Activated T-cell treated with anti-CD3 and anti-CD28 coated beads, Interleukin-2, amount 50 U/mL, for 4 hours (primary cell): ENCODE measurements at regions not wholly inside any gene's neighbourhood (a gene's known extent, or its start where the extent isn't known, plus 50 kb on each side); places are given as distances from the start of the nearest gene placed in this dataset.

Experiments
- ATAC-seq, 2 donors: fragments of 200-7000 bp; cut with Tn5 transposase; one replicate each; pipeline ENCODE4 v1.10.0; 2021
- DNase-seq: peaks from one replicate; pipeline ENCODE4 v3.0.0-alpha.2; 2020
- H3K27me3 Mint-ChIP-seq: one replicate; pipeline ENCODE4 v1.8.0; 2021; ENCODE audit warnings: low read depth, mixed read lengths
- H3K36me3 Mint-ChIP-seq: one replicate; pipeline ENCODE4 v1.8.0; 2022; ENCODE audit warnings: mixed read lengths; ENCODE audit not compliant: insufficient read depth
- H3K4me1 Mint-ChIP-seq: one replicate; pipeline ENCODE4 v1.8.0; 2021; ENCODE audit warnings: low read depth, mixed read lengths
- H3K4me3 Mint-ChIP-seq: one replicate; pipeline ENCODE4 v1.8.0; 2021; ENCODE audit warnings: mild to moderate bottlenecking, moderate library complexity, mixed read lengths
- H3K9me3 Mint-ChIP-seq: one replicate; pipeline ENCODE4 v1.8.0; 2021; ENCODE audit warnings: mixed read lengths

- H3K4me1 Mint-ChIP-seq = no peaks in the 10 kb centered on the region
- H3K27me3 Mint-ChIP-seq = no peaks in the 10 kb centered on the region
- peaks cover 5% of the 10 kb centered on the region for H3K9me3 Mint-ChIP-seq
- no peak for ATAC-seq
- H3K4me3 Mint-ChIP-seq = no peak overlapping the region
- H3K36me3 Mint-ChIP-seq = no peaks in the 10 kb centered on the region
- no peak for DNase-seq
These were observed 702.0 kb downstream of the KCNJ2 start for GRCh38 chr17:70871180-70871818.

GRCh38 chr17:70872103-70872502 is 702.8 kb downstream of the KCNJ2 start:
- DNase-seq (no peak), ATAC-seq (no peak)
- H3K4me3 Mint-ChIP-seq = no peak overlapping the region
- H3K4me1 Mint-ChIP-seq = no peaks in the 10 kb centered on the region
- no peaks in the 10 kb centered on the region for H3K27me3 Mint-ChIP-seq
- H3K36me3 Mint-ChIP-seq = no peaks in the 10 kb centered on the region
- H3K9me3 Mint-ChIP-seq = peaks cover 5% of the 10 kb centered on the region

GRCh38 chr17:70875729-70876310 is 706.5 kb downstream of the KCNJ2 start:
- ATAC-seq (no peak), DNase-seq (no peak)
- H3K36me3 Mint-ChIP-seq = no peaks in the 10 kb centered on the region
- no peaks in the 10 kb centered on the region for H3K27me3 Mint-ChIP-seq
- peaks cover 8% of the 10 kb centered on the region for H3K9me3 Mint-ChIP-seq
- H3K4me1 Mint-ChIP-seq = no peaks in the 10 kb centered on the region
- no peak overlapping the region for H3K4me3 Mint-ChIP-seq

GRCh38 chr17:70878879-70879278 is 709.5 kb downstream of the KCNJ2 start:
- ATAC-seq = no peak
- Mint-ChIP-seq H3K4me1 (no peaks in the 10 kb centered on the region), H3K9me3 (peaks cover 7% of the 10 kb centered on the region), H3K4me3 (no peak overlapping the region), H3K27me3 (no peaks in the 10 kb centered on the region), H3K36me3 (no peaks in the 10 kb centered on the region)
- no peak for DNase-seq

GRCh38 chr17:70879401-70879800 is 710.1 kb downstream of the KCNJ2 start:
- no peak for DNase-seq
- Mint-ChIP-seq H3K4me1 (no peaks in the 10 kb centered on the region), H3K9me3 (peaks cover 7% of the 10 kb centered on the region), H3K36me3 (no peaks in the 10 kb centered on the region), H3K4me3 (no peak overlapping the region), H3K27me3 (no peaks in the 10 kb centered on the region)
- no peak for ATAC-seq

- Mint-ChIP-seq H3K36me3 (no peaks in the 10 kb centered on the region), H3K4me1 (no peaks in the 10 kb centered on the region), H3K27me3 (no peaks in the 10 kb centered on the region), H3K4me3 (no peak overlapping the region), H3K9me3 (peaks cover 7% of the 10 kb centered on the region)
- DNase-seq = no peak
- ATAC-seq = no peak
These were observed 711.8 kb downstream of the KCNJ2 start for GRCh38 chr17:70881093-70881492.

- ATAC-seq = no peak
- Mint-ChIP-seq H3K9me3 (peaks cover 7% of the 10 kb centered on the region), H3K36me3 (no peaks in the 10 kb centered on the region), H3K27me3 (no peaks in the 10 kb centered on the region), H3K4me3 (no peak overlapping the region), H3K4me1 (no peaks in the 10 kb centered on the region)
- DNase-seq = no peak
These were observed 713.2 kb downstream of the KCNJ2 start for GRCh38 chr17:70882504-70882903.

- H3K9me3 Mint-ChIP-seq = no peaks in the 10 kb centered on the region
- no peaks in the 10 kb centered on the region for H3K4me1 Mint-ChIP-seq
- DNase-seq (no peak), ATAC-seq (no peak)
- H3K4me3 Mint-ChIP-seq = no peak overlapping the region
- H3K36me3 Mint-ChIP-seq = no peaks in the 10 kb centered on the region
- H3K27me3 Mint-ChIP-seq = no peaks in the 10 kb centered on the region
These were observed 717.3 kb downstream of the KCNJ2 start for GRCh38 chr17:70886648-70887047.

- H3K4me3 Mint-ChIP-seq = no peak overlapping the region
- ATAC-seq = no peak
- H3K27me3 Mint-ChIP-seq = no peaks in the 10 kb centered on the region
These were observed 719.0 kb downstream of the KCNJ2 start for GRCh38 chr17:70888324-70888723.

GRCh38 chr17:70891306-70891705 is 722.0 kb downstream of the KCNJ2 start:
- H3K36me3 Mint-ChIP-seq = no peaks in the 10 kb centered on the region
- no peak overlapping the region for H3K4me3 Mint-ChIP-seq
- no peaks in the 10 kb centered on the region for H3K4me1 Mint-ChIP-seq
- no peak for DNase-seq
- H3K9me3 Mint-ChIP-seq = no peaks in the 10 kb centered on the region
- H3K27me3 Mint-ChIP-seq = no peaks in the 10 kb centered on the region
- no peak for ATAC-seq

More at GRCh38 chr17:70888324-70888723, 719.0 kb downstream of the KCNJ2 start:
- Mint-ChIP-seq H3K4me1 (no peaks in the 10 kb centered on the region), H3K36me3 (no peaks in the 10 kb centered on the region), H3K9me3 (no peaks in the 10 kb centered on the region)
- no peak for DNase-seq

- H3K4me3 Mint-ChIP-seq = no peak overlapping the region
- no peaks in the 10 kb centered on the region for H3K9me3 Mint-ChIP-seq
- no peaks in the 10 kb centered on the region for H3K4me1 Mint-ChIP-seq
- H3K36me3 Mint-ChIP-seq = no peaks in the 10 kb centered on the region
- DNase-seq (no peak), ATAC-seq (no peak)
- H3K27me3 Mint-ChIP-seq = no peaks in the 10 kb centered on the region
These were observed 723.2 kb downstream of the KCNJ2 start for GRCh38 chr17:70892527-70892926.

- peaks cover 21% of the 10 kb centered on the region for H3K9me3 Mint-ChIP-seq
- ATAC-seq = no peak
- no peaks in the 10 kb centered on the region for H3K4me1 Mint-ChIP-seq
- no peaks in the 10 kb centered on the region for H3K36me3 Mint-ChIP-seq
- no peak for DNase-seq
- no peak overlapping the region for H3K4me3 Mint-ChIP-seq
- no peaks in the 10 kb centered on the region for H3K27me3 Mint-ChIP-seq
These were observed 727.5 kb downstream of the KCNJ2 start for GRCh38 chr17:70896843-70897242.

- no peak for ATAC-seq
- H3K4me1 Mint-ChIP-seq = no peaks in the 10 kb centered on the region
- no peak for DNase-seq
These were observed 728.1 kb downstream of the KCNJ2 start for GRCh38 chr17:70897446-70897845.

GRCh38 chr17:70901870-70902269 is 732.5 kb downstream of the KCNJ2 start:
- no peak for ATAC-seq
- no peak for DNase-seq
- no peaks in the 10 kb centered on the region for H3K36me3 Mint-ChIP-seq
- no peaks in the 10 kb centered on the region for H3K4me1 Mint-ChIP-seq
- peaks cover 25% of the 10 kb centered on the region for H3K9me3 Mint-ChIP-seq
- H3K4me3 Mint-ChIP-seq = no peak overlapping the region
- H3K27me3 Mint-ChIP-seq = no peaks in the 10 kb centered on the region

More at GRCh38 chr17:70897446-70897845, 728.1 kb downstream of the KCNJ2 start:
- Mint-ChIP-seq H3K4me3 (no peak overlapping the region), H3K36me3 (no peaks in the 10 kb centered on the region), H3K9me3 (peaks cover 21% of the 10 kb centered on the region), H3K27me3 (no peaks in the 10 kb centered on the region)

GRCh38 chr17:70905796-70906195 is 736.5 kb downstream of the KCNJ2 start:
- ATAC-seq (no peak), DNase-seq (no peak)
- Mint-ChIP-seq H3K4me1 (no peaks in the 10 kb centered on the region), H3K4me3 (no peak overlapping the region), H3K36me3 (no peaks in the 10 kb centered on the region), H3K27me3 (no peaks in the 10 kb centered on the region), H3K9me3 (peaks cover 21% of the 10 kb centered on the region)
